NB4 (cell line): ENCODE measurements at regions not wholly inside any gene's neighbourhood (a gene's known extent, or its start where the extent isn't known, plus 50 kb on each side); places are given as distances from the start of the nearest gene placed in this dataset.

ENCODE experiments used
- MYC ChIP-seq: IDR thresholded peaks from 2 replicates; pipeline ENCODE4 v1.6.1; 2011; ENCODE audit warnings: low read depth, low read length
- POLR2A ChIP-seq: IDR thresholded peaks from 2 replicates; pipeline ENCODE4 v1.6.1; 2011; ENCODE audit warnings: mild to moderate bottlenecking; ENCODE audit not compliant: insufficient read length; ENCODE audit errors: extremely low read depth
- TF ChIP-seq, protein P1 (sequence below): IDR thresholded peaks from one replicate; pipeline ENCODE4 v1.5.1; 2012; ENCODE audit warnings: low read depth, low read length

GRCh38 chr4:175068266-175068665 lies 150.1 kb downstream of the ADAM29 start:
- TF ChIP-seq, protein P1, sequence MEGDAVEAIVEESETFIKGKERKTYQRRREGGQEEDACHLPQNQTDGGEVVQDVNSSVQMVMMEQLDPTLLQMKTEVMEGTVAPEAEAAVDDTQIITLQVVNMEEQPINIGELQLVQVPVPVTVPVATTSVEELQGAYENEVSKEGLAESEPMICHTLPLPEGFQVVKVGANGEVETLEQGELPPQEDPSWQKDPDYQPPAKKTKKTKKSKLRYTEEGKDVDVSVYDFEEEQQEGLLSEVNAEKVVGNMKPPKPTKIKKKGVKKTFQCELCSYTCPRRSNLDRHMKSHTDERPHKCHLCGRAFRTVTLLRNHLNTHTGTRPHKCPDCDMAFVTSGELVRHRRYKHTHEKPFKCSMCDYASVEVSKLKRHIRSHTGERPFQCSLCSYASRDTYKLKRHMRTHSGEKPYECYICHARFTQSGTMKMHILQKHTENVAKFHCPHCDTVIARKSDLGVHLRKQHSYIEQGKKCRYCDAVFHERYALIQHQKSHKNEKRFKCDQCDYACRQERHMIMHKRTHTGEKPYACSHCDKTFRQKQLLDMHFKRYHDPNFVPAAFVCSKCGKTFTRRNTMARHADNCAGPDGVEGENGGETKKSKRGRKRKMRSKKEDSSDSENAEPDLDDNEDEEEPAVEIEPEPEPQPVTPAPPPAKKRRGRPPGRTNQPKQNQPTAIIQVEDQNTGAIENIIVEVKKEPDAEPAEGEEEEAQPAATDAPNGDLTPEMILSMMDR: no peak
- TF ChIP-seq POLR2A (no peak), MYC (no peak)
